ENCODE measurements at regions not wholly inside any gene's neighbourhood (a gene's known extent, or its start where the extent isn't known, plus 50 kb on each side); places are given as distances from the start of the nearest gene placed in this dataset.

- DNase-seq (ENCODE audit: low read depth): no peak
Measured at GRCh38 chr5:6926491-6927038, 213.3 kb downstream of the TENT4A start.

DNA sequence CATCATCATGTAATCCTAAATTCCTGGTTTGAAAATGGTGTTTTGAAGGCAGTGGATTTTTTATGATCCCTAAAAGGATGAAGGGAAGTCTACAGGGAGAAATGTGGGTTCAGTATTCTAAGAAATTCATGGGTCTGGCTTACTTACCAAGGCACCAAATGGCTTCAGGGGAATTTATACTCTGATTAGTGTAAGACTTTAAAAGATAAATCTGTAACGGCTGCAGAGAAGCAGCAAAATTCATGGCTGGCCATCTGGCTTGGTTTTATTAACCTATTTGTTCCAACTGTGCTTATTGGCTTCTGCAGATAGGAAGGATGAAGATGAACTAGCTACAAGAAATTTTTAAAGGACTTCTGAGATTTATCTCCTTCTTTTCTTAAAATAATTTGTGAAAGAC lies 222.8 kb downstream of the TENT4A start:
- DNase-seq (ENCODE audit: low read depth): no peak

DNA sequence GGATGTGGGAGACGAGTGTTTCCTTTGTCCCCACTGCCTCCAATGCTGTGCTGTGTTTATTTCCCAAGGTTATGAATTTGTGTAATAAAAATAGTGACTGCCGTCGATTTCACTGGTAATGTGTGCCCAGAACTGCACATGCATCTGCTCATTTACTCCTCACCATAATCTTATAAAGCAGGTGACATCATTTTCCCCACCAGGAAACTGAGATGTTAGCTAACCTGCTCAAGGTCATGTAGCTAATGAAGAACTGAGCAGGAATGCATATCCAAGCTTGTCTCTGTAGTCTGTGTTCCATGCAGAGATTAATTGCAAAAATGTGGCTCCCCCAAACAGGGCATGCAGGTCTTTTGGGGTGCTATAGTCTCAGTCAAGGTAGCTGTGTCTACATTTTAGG lies 224.4 kb downstream of the TENT4A start:
- DNase-seq (ENCODE audit: low read depth): no peak

- no peak for DNase-seq (ENCODE audit: low read depth)
Measured at GRCh38 chr5:6941631-6942030, 228.4 kb downstream of the TENT4A start.

DNA sequence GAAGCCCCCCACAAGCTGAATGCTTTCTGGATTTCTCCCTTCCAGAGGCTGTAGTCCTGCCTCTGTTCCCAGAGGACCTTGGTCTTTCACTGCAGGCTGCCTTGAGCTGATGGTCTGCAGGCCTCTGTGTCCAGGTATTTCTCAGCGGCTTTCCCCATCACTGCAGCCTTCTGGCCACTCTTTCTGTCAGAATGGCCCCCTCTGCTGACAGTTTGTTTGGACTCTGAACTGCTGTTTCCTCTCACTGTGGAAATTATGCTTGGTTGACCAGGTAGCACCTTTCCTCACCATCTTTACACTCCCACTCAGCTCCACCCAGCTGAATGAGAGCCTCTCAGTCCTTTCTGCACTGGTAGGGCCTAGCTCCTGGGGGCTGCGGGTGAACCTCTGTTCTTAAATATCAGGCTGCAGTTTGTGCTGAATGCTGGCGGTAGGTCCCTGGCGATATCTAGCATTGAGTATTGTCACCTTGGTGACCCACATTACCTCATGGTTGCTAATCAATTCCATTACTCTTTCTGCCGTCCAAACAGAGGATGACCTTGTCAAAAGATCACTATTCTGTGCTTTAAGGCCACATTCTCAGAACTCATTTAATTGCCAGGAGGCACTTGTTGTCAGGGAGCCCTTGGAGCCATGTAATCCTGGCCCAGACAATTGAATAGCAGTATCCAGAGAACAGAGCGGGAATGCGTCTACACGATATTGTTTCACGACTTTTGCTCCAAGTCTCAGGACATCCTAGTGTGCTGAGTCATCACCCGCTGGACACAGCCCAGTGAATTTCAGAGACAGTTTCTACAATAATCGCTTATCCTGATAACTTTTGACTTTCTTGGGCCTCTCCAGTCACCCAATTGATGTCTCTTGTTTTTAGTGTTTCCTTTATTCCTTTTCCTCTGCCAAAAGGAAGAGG lies 230.2 kb downstream of the TENT4A start:
- no peak for DNase-seq (ENCODE audit: low read depth)

GRCh38 chr5:6948562-6948961 lies 235.3 kb downstream of the TENT4A start:
- no peak for DNase-seq (ENCODE audit: low read depth)

DNA sequence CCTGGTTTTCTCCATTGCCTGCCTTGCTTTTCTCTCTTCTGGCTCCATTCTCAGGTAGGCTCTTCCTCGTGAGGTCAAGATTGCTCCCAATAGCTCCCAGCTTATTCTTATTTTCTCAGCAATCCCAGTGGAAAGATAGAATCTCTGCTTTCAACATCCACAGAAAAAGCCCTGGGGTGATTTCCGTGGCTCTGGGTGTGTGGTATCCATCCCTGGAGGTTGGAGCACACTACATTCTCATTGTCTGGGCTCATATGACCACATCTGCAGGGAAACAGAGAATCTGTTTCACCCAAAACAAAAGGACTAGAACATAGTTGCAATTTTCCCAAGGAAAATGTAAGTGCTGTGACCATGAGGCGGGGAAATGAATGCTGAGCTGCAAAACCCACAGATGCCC lies 236.0 kb downstream of the TENT4A start:
- no peak for DNase-seq (ENCODE audit: low read depth)

DNA sequence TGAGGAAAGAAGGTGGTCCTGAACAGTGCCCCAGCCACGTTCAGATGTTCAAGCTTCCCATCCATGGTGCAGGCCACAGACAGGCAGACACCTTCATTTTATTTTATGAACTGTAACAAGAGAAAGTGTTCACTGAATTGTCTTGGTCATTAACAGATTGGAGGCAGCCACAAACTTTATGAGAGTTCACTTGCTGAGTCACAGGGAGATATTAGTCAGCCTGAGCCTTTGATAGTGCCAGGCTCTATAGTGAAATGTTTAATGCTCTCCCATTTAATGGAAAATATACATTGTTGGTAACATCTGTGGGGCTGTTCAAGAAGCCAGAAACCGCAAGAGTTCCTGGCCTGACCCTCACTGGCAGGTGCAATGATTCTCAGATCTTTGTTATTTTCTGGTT lies 237.0 kb downstream of the TENT4A start:
- no peak for DNase-seq (ENCODE audit: low read depth)

DNA sequence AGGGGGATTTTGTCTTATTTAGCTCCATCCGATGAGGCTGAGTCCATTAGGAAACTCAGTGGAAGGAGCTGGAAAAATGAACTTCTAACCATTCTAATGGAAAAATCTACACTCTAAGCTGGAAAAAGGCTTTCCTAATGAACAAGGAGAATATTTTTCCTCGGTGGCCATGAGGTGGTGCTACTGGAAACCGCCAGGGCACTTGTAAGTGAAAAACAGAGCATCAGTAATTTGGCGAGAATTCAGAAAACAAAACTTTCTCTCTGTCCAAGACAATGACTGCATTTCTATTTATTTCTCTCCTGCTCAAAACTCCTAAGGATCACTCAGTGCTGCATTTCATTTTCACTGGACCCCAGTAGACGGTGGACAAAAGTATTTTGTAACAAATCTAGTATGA lies 237.6 kb downstream of the TENT4A start:
- DNase-seq (ENCODE audit: low read depth): no peak

GRCh38 chr5:6961123-6961522 lies 247.9 kb downstream of the TENT4A start:
- DNase-seq (ENCODE audit: low read depth): no peak

GRCh38 chr5:6961837-6962635 lies 248.8 kb downstream of the TENT4A start:
- DNase-seq (ENCODE audit: low read depth): no peak

GRCh38 chr5:6976971-6977370 lies 263.7 kb downstream of the TENT4A start:
- DNase-seq (ENCODE audit: low read depth): no peak

DNA sequence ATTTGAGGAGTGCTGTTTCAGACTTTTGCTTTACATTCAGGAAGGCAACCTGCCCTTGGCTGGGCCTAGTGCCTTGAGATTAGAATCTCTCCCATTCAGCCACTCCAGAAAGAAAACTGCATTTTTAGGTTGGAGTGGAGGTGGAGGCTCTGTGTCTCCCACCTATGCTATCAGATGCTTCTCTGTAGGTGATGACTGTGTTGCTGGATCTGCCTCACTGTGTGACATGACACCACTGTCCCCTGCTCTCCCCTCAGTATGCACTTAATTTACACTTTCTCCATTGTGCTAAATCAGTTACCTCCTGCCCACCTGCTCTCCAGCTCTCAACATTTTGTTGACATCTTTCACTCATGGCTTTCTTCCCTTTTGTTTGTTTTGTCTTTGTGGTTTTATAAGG lies 265.8 kb downstream of the TENT4A start:
- DNase-seq (ENCODE audit: low read depth): no peak

DNA sequence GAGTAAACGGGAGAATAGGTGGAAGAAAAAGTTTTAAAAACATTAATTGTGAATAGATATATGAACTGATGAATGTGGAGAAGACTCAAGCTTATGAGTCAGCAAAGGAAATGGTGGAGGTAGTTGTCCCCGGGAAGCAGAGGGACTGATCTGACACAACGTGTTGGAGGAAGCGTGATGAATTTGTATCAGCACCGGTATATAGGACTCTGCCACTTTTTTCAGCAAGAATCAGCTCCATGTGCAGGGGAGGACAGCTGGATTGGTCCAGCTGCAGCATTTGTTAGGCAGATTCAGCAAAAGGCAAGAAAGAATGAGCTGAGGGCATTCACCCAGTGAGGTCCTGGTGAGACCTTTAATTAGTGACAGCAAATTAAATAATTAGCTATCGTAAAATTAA lies 276.0 kb downstream of the TENT4A start:
- DNase-seq (ENCODE audit: low read depth): no peak

- DNase-seq (ENCODE audit: low read depth): no peak
Measured at GRCh38 chr5:6994097-6994496, 280.9 kb downstream of the TENT4A start.

DNA sequence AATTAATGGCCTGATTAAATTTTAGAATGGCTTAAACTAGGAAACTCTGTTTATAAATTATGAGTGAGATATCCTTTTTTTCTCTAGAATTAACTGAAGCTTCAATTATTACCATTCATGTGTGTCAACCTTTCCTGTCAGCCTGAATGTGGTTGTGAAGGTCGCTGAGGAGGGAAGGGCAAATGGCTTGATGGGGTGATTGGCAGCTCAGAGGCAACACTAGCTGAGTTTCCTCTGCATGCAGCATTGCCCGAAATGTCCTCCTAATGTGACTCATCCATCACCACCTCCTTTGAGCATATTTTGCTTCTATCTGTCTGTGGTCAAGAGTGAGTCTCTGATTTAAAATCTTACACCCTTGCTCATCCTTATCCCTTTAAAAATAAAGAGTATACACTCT lies 281.9 kb downstream of the TENT4A start:
- no peak for DNase-seq (ENCODE audit: low read depth)

DNA sequence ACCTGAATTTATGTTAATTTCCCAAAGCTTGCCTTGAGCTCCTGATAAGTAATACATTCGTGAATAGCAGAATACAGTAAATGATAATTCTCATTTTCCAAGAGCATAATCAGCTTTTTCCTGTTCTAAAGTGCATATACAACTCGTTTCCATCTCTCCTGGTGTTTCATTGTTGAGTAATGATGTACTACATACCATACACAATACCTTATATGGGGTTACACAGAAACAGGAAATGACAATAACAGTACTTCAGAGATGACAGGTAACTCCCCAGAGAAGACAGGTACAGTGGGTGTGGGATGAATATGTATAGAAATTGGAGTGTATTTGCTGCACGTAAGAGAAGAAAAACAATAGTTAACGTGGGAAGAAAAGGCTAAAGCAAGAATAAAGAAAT lies 287.1 kb downstream of the TENT4A start:
- DNase-seq (ENCODE audit: low read depth): no peak

DNA sequence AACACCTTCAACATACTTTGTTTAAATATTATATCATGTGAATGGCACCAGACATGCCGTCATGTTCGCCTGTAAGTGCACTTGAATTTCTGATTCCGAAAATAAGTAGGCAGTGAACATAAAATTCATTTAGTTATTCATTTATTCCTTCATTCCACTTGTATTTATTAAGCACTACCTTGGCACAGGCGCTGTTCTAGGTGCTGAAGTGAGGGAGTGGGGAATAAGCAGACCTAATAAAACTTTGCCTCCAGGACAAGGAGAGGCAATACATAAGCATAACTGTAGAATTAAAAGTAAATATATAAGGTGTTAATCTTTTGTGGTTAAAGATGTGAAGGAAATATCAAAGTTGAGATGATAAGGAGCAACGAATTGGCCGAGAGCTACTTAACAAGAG lies 297.4 kb downstream of the TENT4A start:
- no peak for DNase-seq (ENCODE audit: low read depth)

- DNase-seq (ENCODE audit: low read depth): no peak
Measured at GRCh38 chr5:7012057-7012456, 298.8 kb downstream of the TENT4A start.

DNA sequence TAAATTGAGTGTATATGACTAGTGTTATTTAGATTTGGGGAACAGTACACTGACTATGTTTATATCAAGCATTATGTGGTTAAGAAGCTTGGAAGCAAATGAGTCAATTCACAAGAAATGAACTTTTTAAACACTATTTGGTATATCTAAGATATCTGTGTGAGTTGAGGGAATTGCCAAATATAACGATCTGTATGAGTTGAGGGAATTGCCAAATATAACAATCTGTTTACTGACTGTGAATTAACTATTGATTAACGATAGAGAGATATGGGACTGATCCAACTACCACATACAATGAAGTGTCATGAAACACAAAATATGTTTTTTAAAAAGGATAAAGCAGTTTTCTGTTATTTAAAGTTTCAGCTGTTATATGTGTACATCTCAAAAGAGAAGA lies 301.4 kb downstream of the TENT4A start:
- DNase-seq (ENCODE audit: low read depth): no peak

- DNase-seq (ENCODE audit: low read depth): no peak
Measured at GRCh38 chr5:7015586-7016256, 302.5 kb downstream of the TENT4A start.

DNA sequence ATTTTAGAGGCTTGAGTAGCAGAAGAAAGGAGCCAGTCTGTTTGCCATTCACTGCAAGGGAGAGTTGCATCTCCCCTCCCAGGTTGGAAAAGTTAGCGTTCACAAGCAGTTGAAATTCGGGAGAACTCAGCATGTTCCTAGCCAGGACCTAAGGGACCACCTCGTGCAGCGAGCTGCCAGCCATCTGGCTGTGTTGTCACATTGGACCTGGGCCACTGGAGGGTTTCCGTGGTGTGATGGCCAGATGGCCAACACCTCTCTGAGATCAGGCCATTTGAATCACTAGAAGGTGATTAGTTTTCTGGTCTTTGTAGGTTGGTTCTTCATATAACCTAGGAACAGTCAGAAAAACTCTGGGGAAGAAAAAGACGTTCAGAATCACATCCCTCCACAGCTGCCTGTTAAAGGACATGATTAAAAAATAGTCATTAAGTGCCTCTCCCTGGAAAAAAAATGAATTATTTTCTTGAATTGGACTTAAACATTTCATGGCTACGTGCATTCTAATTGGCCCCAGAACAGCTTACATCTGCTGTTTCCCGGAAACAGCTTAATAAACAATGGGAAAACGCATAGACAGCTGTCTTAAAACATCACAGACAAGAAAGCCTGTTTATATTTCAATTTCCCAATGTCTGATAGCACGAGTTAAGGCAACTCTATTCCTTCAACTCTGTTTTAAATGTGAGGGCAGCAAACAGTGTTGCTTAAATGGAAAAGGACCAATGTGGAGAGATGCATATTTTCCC lies 303.9 kb downstream of the TENT4A start:
- no peak for DNase-seq (ENCODE audit: low read depth)
